ENCODE measurements at regions not wholly inside any gene's neighbourhood (a gene's known extent, or its start where the extent isn't known, plus 50 kb on each side); places are given as distances from the start of the nearest gene placed in this dataset.
A peak's percentile ranks its signal among the peaks of the same experiment; 100 is the strongest.

- no peaks in the 10 kb centered on the region for H3K36me3 ChIP-seq (ENCODE audit: control insufficient read depth, insufficient read depth, low read length)
- BruUV-seq (replicated peaks) = no TSS peak
- no peaks in the 10 kb centered on the region for H3K27me3 ChIP-seq (replicated peaks; ENCODE audit: control insufficient read depth, insufficient read depth, low read length)
- peaks cover 3% of the 10 kb centered on the region for H3K27me3 Mint-ChIP-seq (ENCODE audit: insufficient read depth, unreplicated experiment)
- H3K4me3 ChIP-seq (ENCODE audit: low read depth, low read length) = no peak overlapping the region
- no peak for TF ChIP-seq CTCF (IDR thresholded peaks at IDR 0.05; ENCODE audit: insufficient read depth in 1 of 2, low read depth in 1 of 2, low read length in 1 of 2, severe bottlenecking in 1 of 2, unreplicated experiment in 1 of 2)
- H3K27ac Mint-ChIP-seq (ENCODE audit: unreplicated experiment) = no peak overlapping the region
- DNase-seq = no peak
- no peaks in the 10 kb centered on the region for H3K36me3 Mint-ChIP-seq (ENCODE audit: insufficient read depth, unreplicated experiment)
- H3K9me3 Mint-ChIP-seq (ENCODE audit: unreplicated experiment) = no peaks in the 10 kb centered on the region
- ChIA-PET POLR2A (no interaction called here), CTCF (no interaction called here)
- H3K4me1 ChIP-seq = no peaks in the 10 kb centered on the region
- H3K9me3 ChIP-seq = no peaks in the 10 kb centered on the region
- H3K4me3 Mint-ChIP-seq (ENCODE audit: unreplicated experiment) = no peak overlapping the region
- intact Hi-C loops (cut with micrococcal nuclease; ENCODE audit: unreplicated experiment) = no loop called here
- H3K4me1 Mint-ChIP-seq (ENCODE audit: low read depth, unreplicated experiment) = no peaks in the 10 kb centered on the region
Measured at GRCh38 chr16:49129935-49130334, 151.7 kb downstream of the CBLN1 start.

GRCh38 chr16:49128740-49129139 is 152.9 kb downstream of the CBLN1 start:
- H3K4me3 Mint-ChIP-seq (ENCODE audit: unreplicated experiment) = no peak overlapping the region
- CTCF ChIA-PET = no interaction called here
- no peaks in the 10 kb centered on the region for H3K9me3 Mint-ChIP-seq (ENCODE audit: unreplicated experiment)
- H3K4me3 ChIP-seq (ENCODE audit: low read depth, low read length) = no peak overlapping the region
- no peaks in the 10 kb centered on the region for H3K36me3 ChIP-seq (ENCODE audit: control insufficient read depth, insufficient read depth, low read length)
- intact Hi-C loops (cut with micrococcal nuclease; ENCODE audit: unreplicated experiment) = no loop called here
- POLR2A ChIA-PET = no interaction called here
- no TSS peak for BruUV-seq (replicated peaks)
- TF ChIP-seq CTCF (IDR thresholded peaks at IDR 0.05; ENCODE audit: insufficient read depth in 1 of 2, low read depth in 1 of 2, low read length in 1 of 2, severe bottlenecking in 1 of 2, unreplicated experiment in 1 of 2) = no peak
- DNase-seq = no peak
- H3K27me3 Mint-ChIP-seq (ENCODE audit: insufficient read depth, unreplicated experiment) = peaks cover 6% of the 10 kb centered on the region
- H3K4me1 ChIP-seq = no peaks in the 10 kb centered on the region
- H3K27ac Mint-ChIP-seq (ENCODE audit: unreplicated experiment) = no peak overlapping the region
- no peaks in the 10 kb centered on the region for H3K4me1 Mint-ChIP-seq (ENCODE audit: low read depth, unreplicated experiment)
- H3K36me3 Mint-ChIP-seq (ENCODE audit: insufficient read depth, unreplicated experiment) = no peaks in the 10 kb centered on the region
- no peaks in the 10 kb centered on the region for H3K27me3 ChIP-seq (replicated peaks; ENCODE audit: control insufficient read depth, insufficient read depth, low read length)
- no peaks in the 10 kb centered on the region for H3K9me3 ChIP-seq

- intact Hi-C loops (cut with micrococcal nuclease; ENCODE audit: unreplicated experiment) = no loop called here
- ChIA-PET CTCF (no interaction called here), POLR2A (no interaction called here)
- no peak for TF ChIP-seq CTCF (IDR thresholded peaks at IDR 0.05; ENCODE audit: insufficient read depth in 1 of 2, low read depth in 1 of 2, low read length in 1 of 2, severe bottlenecking in 1 of 2, unreplicated experiment in 1 of 2)
- no peak overlapping the region for H3K27ac Mint-ChIP-seq (ENCODE audit: unreplicated experiment)
- Histone ChIP-seq H3K27me3 (replicated peaks; ENCODE audit: control insufficient read depth, insufficient read depth, low read length) (no peaks in the 10 kb centered on the region), H3K9me3 (no peaks in the 10 kb centered on the region), H3K36me3 (ENCODE audit: control insufficient read depth, insufficient read depth, low read length) (no peaks in the 10 kb centered on the region), H3K4me3 (ENCODE audit: low read depth, low read length) (no peak overlapping the region), H3K4me1 (no peaks in the 10 kb centered on the region)
- no peaks in the 10 kb centered on the region for H3K9me3 Mint-ChIP-seq (ENCODE audit: unreplicated experiment)
- BruUV-seq (replicated peaks) = no TSS peak
- DNase-seq = peak in 1 of 2 experiments; percentile 9
- peaks cover 6% of the 10 kb centered on the region for H3K27me3 Mint-ChIP-seq (ENCODE audit: insufficient read depth, unreplicated experiment)
- H3K4me3 Mint-ChIP-seq (ENCODE audit: unreplicated experiment) = no peak overlapping the region
- no peaks in the 10 kb centered on the region for H3K36me3 Mint-ChIP-seq (ENCODE audit: insufficient read depth, unreplicated experiment)
- no peaks in the 10 kb centered on the region for H3K4me1 Mint-ChIP-seq (ENCODE audit: low read depth, unreplicated experiment)
Measured at GRCh38 chr16:49127103-49127502, 154.5 kb downstream of the CBLN1 start.

Measured in Caco-2 (cell line).